Mesothelial cell of epicardium (in vitro differentiated cells): ENCODE measurements at regions not wholly inside any gene's neighbourhood (a gene's known extent, or its start where the extent isn't known, plus 50 kb on each side); places are given as distances from the start of the nearest gene placed in this dataset.

Experiments
- DNase-seq, 2 experiments: peaks; one replicate each; pipeline ENCODE4 v3.0.0; 2021; ENCODE audit warnings: low spot score in 2 of 2; ENCODE audit not compliant: unreplicated experiment in 2 of 2
- H3K27ac Mint-ChIP-seq: 2 replicates; pipeline ENCODE4 v1.8.0; 2021; ENCODE audit warnings: mixed read lengths
- H3K27me3 Mint-ChIP-seq: 2 replicates; pipeline ENCODE4 v1.8.0; 2021; ENCODE audit warnings: low read depth, mixed read lengths
- H3K36me3 Mint-ChIP-seq: 2 replicates; pipeline ENCODE4 v1.8.0; 2021; ENCODE audit warnings: mixed read lengths
- H3K4me1 Mint-ChIP-seq: 2 replicates; pipeline ENCODE4 v1.8.0; 2021; ENCODE audit warnings: mixed read lengths
- H3K4me3 Mint-ChIP-seq: 2 replicates; pipeline ENCODE4 v1.8.0; 2021; ENCODE audit warnings: mild to moderate bottlenecking, moderate library complexity, mixed read lengths
- H3K9me3 Mint-ChIP-seq: 2 replicates; pipeline ENCODE4 v1.8.0; 2021; ENCODE audit warnings: mixed read lengths
- CTCF ChIP-seq: fragments of 200-600 bp; sonication (generic); IDR thresholded peaks from one replicate; pipeline ENCODE4 v1.5.0; 2021; ENCODE audit warnings: antibody characterized with exemption; ENCODE audit not compliant: unreplicated experiment

- H3K9me3 Mint-ChIP-seq, result peaks cover 18% of the 10 kb centered on the region
- H3K36me3 Mint-ChIP-seq, result peaks cover 2% of the 10 kb centered on the region
- no peaks in the 10 kb centered on the region for H3K27me3 Mint-ChIP-seq
- H3K4me3 Mint-ChIP-seq, result no peak overlapping the region
- no peak for TF ChIP-seq CTCF
- DNase-seq, result no peak
- no peak overlapping the region for H3K27ac Mint-ChIP-seq
- H3K4me1 Mint-ChIP-seq, result no peaks in the 10 kb centered on the region
These were observed 53.2 kb upstream of the FTH1 start for GRCh38 chr11:62020661-62021060.

- no peak for TF ChIP-seq CTCF
- Mint-ChIP-seq H3K36me3 (peaks cover 2% of the 10 kb centered on the region), H3K4me1 (no peaks in the 10 kb centered on the region), H3K27me3 (no peaks in the 10 kb centered on the region), H3K27ac (no peak overlapping the region), H3K9me3 (peaks cover 18% of the 10 kb centered on the region), H3K4me3 (no peak overlapping the region)
- no peak for DNase-seq
These were observed 51.7 kb upstream of the FTH1 start for GRCh38 chr11:62018981-62019664.

GRCh38 chr11:62017878-62018655 lies 50.6 kb upstream of the FTH1 start:
- H3K27me3 Mint-ChIP-seq, result no peaks in the 10 kb centered on the region
- H3K9me3 Mint-ChIP-seq, result peaks cover 14% of the 10 kb centered on the region
- H3K4me1 Mint-ChIP-seq, result peaks cover under 1% of the 10 kb centered on the region
- no peak for TF ChIP-seq CTCF
- DNase-seq, result no peak
- H3K36me3 Mint-ChIP-seq, result peaks cover 2% of the 10 kb centered on the region
- H3K27ac Mint-ChIP-seq, result no peak overlapping the region
- H3K4me3 Mint-ChIP-seq, result no peak overlapping the region
